DMS153 treated with DMSO at 0.1 percent for 48 hours (cell line): ENCODE measurements at regions not wholly inside any gene's neighbourhood (a gene's known extent, or its start where the extent isn't known, plus 50 kb on each side); places are given as distances from the start of the nearest gene placed in this dataset.

Experiments used
- DNase-seq: peaks from one replicate; lab custom pipeline; 2025; ENCODE audit not compliant: unreplicated experiment; lab: John Stamatoyannopoulos, UW

GRCh38 chr15:45743426-45744235, 108.8 kb downstream of the SQOR start:
- no peak for DNase-seq

GRCh38 chr15:45744236-45744589, 109.4 kb downstream of the SQOR start:
- DNase-seq, result no peak

GRCh38 chr15:45747426-45747825, 112.6 kb downstream of the SQOR start:
- no peak for DNase-seq

- no peak for DNase-seq
Observed at GRCh38 chr15:45751629-45752028, 116.8 kb downstream of the SQOR start.

- DNase-seq, result no peak
Observed at GRCh38 chr15:45759936-45760335, 125.1 kb downstream of the SQOR start.

GRCh38 chr15:45762726-45763125, 127.9 kb downstream of the SQOR start:
- DNase-seq, result no peak

GRCh38 chr15:45763170-45763869, 128.5 kb downstream of the SQOR start:
- DNase-seq, result no peak

- DNase-seq, result no peak
Observed at GRCh38 chr15:45773149-45773548, 138.3 kb downstream of the SQOR start.

- DNase-seq, result no peak
Observed at GRCh38 chr15:45776772-45777171, 141.9 kb downstream of the SQOR start.

GRCh38 chr15:45777781-45778180, 143.0 kb downstream of the SQOR start:
- no peak for DNase-seq

GRCh38 chr15:45780352-45780751, 145.5 kb downstream of the SQOR start:
- DNase-seq, result no peak

- no peak for DNase-seq
Observed at GRCh38 chr15:45784656-45785055, 149.8 kb downstream of the SQOR start.

GRCh38 chr15:45785897-45786296, 151.1 kb downstream of the SQOR start:
- DNase-seq, result no peak

GRCh38 chr15:45790325-45790943, 155.6 kb downstream of the SQOR start:
- no peak for DNase-seq

GRCh38 chr15:45794304-45794703, 159.5 kb downstream of the SQOR start:
- no peak for DNase-seq

- no peak for DNase-seq
Observed at GRCh38 chr15:45794712-45795439, 160.0 kb downstream of the SQOR start.

- peak; percentile 31 for DNase-seq
Observed at GRCh38 chr15:45795440-45796069, 160.7 kb downstream of the SQOR start.

GRCh38 chr15:45796433-45796832, 161.6 kb downstream of the SQOR start:
- DNase-seq, result no peak

GRCh38 chr15:45799508-45799907, 164.7 kb downstream of the SQOR start:
- DNase-seq, result no peak

GRCh38 chr15:45801543-45801942, 166.7 kb downstream of the SQOR start:
- DNase-seq, result no peak

- peak; percentile 68 for DNase-seq
Observed at GRCh38 chr15:45802140-45802539, 167.3 kb downstream of the SQOR start.
